HL-60 (cell line): ENCODE measurements at regions not wholly inside any gene's neighbourhood (a gene's known extent, or its start where the extent isn't known, plus 50 kb on each side); places are given as distances from the start of the nearest gene placed in this dataset.

Experiments used
- GABPA ChIP-seq: IDR thresholded peaks from 2 replicates; pipeline ENCODE4 v1.6.1; 2012; ENCODE audit warnings: low read depth
- POLR2AphosphoS5 ChIP-seq: IDR thresholded peaks from 2 replicates; pipeline ENCODE4 v1.6.1; 2012; ENCODE audit warnings: low read depth
- TF ChIP-seq, protein P1 (sequence below): IDR thresholded peaks from one replicate; pipeline ENCODE4 v1.5.1; 2011; ENCODE audit warnings: low read length, control low read depth, inconsistent platforms; ENCODE audit not compliant: insufficient read depth
- TF ChIP-seq, protein P2 (sequence below): IDR thresholded peaks from 2 replicates; pipeline ENCODE4 v1.6.1; 2012; ENCODE audit warnings: low read depth; ENCODE audit not compliant: insufficient replicate concordance

- no peak for TF ChIP-seq GABPA
- no peak for TF ChIP-seq POLR2AphosphoS5
- TF ChIP-seq, protein P1, sequence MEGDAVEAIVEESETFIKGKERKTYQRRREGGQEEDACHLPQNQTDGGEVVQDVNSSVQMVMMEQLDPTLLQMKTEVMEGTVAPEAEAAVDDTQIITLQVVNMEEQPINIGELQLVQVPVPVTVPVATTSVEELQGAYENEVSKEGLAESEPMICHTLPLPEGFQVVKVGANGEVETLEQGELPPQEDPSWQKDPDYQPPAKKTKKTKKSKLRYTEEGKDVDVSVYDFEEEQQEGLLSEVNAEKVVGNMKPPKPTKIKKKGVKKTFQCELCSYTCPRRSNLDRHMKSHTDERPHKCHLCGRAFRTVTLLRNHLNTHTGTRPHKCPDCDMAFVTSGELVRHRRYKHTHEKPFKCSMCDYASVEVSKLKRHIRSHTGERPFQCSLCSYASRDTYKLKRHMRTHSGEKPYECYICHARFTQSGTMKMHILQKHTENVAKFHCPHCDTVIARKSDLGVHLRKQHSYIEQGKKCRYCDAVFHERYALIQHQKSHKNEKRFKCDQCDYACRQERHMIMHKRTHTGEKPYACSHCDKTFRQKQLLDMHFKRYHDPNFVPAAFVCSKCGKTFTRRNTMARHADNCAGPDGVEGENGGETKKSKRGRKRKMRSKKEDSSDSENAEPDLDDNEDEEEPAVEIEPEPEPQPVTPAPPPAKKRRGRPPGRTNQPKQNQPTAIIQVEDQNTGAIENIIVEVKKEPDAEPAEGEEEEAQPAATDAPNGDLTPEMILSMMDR = no peak
- TF ChIP-seq, protein P2, sequence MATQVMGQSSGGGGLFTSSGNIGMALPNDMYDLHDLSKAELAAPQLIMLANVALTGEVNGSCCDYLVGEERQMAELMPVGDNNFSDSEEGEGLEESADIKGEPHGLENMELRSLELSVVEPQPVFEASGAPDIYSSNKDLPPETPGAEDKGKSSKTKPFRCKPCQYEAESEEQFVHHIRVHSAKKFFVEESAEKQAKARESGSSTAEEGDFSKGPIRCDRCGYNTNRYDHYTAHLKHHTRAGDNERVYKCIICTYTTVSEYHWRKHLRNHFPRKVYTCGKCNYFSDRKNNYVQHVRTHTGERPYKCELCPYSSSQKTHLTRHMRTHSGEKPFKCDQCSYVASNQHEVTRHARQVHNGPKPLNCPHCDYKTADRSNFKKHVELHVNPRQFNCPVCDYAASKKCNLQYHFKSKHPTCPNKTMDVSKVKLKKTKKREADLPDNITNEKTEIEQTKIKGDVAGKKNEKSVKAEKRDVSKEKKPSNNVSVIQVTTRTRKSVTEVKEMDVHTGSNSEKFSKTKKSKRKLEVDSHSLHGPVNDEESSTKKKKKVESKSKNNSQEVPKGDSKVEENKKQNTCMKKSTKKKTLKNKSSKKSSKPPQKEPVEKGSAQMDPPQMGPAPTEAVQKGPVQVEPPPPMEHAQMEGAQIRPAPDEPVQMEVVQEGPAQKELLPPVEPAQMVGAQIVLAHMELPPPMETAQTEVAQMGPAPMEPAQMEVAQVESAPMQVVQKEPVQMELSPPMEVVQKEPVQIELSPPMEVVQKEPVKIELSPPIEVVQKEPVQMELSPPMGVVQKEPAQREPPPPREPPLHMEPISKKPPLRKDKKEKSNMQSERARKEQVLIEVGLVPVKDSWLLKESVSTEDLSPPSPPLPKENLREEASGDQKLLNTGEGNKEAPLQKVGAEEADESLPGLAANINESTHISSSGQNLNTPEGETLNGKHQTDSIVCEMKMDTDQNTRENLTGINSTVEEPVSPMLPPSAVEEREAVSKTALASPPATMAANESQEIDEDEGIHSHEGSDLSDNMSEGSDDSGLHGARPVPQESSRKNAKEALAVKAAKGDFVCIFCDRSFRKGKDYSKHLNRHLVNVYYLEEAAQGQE = no peak
These were observed 58.4 kb upstream of the SORBS2 start for GRCh38 chr4:185870366-185870765.
